CD4-positive, alpha-beta T cell (primary cell): ENCODE measurements at regions not wholly inside any gene's neighbourhood (a gene's known extent, or its start where the extent isn't known, plus 50 kb on each side); places are given as distances from the start of the nearest gene placed in this dataset.

Experiments used
- ATAC-seq: fragments of 200-7000 bp; cut with Tn5 transposase; one replicate; pipeline ENCODE4 v1.10.0; 2022; ENCODE audit warnings: mild to moderate bottlenecking; ENCODE audit not compliant: poor library complexity
- CTCF ChIA-PET: fragments of 350-600 bp; sonication (Branson Sonifier 250); formaldehyde crosslinking; loops from one replicate; lab custom pipeline; 2021; ENCODE audit warnings: antibody characterized with exemption, inconsistent platforms; lab: Charles Lee
- POLR2A ChIA-PET: fragments of 350-600 bp; sonication (Branson Sonifier 250); formaldehyde crosslinking; loops from one replicate; lab custom pipeline; 2021; ENCODE audit warnings: antibody characterized with exemption, inconsistent platforms; lab: Charles Lee
- DNase-seq, 14 experiments: peaks; one replicate each; pipeline ENCODE4 v3.0.0-alpha.2; 2013 to 2020; ENCODE audit warnings: mixed read lengths in 2 of 14
- H3K27ac ChIP-seq, 2 donors: one replicate each; pipeline versions ENCODE4 v1.5.1 to v1.7.0; 2013; ENCODE audit warnings: low read length in 2 of 2, low read depth in 1 of 2, mild to moderate bottlenecking in 1 of 2
- H3K27me3 ChIP-seq, 2 experiments: 1 replicate in 1 of 2; 2 replicates in 1 of 2; pipeline versions ENCODE4 v1.6.1 to v1.7.0; 2013; ENCODE audit warnings: low read length in 2 of 2, control low read depth in 1 of 2, mild to moderate bottlenecking in 1 of 2, moderate library complexity in 1 of 2; ENCODE audit not compliant: insufficient read depth in 2 of 2, control insufficient read depth in 1 of 2
- H3K36me3 ChIP-seq: one replicate; pipeline ENCODE4 v1.6.1; 2013; ENCODE audit warnings: low read length, control low read depth; ENCODE audit not compliant: insufficient read depth
- H3K4me1 ChIP-seq: one replicate; pipeline ENCODE4 v1.6.1; 2013; ENCODE audit warnings: low read length, control low read depth; ENCODE audit not compliant: insufficient read depth
- H3K4me3 ChIP-seq: one replicate; pipeline ENCODE4 v1.5.1; 2013; ENCODE audit warnings: mild to moderate bottlenecking, low read length, moderate library complexity
- H3K9me3 ChIP-seq, 2 experiments: 1 replicate in 1 of 2; 2 replicates in 1 of 2; pipeline versions ENCODE4 v1.6.1 to v1.7.0; 2013; ENCODE audit warnings: low read length in 2 of 2, mild to moderate bottlenecking in 2 of 2, control low read depth in 1 of 2, moderate library complexity in 1 of 2; ENCODE audit not compliant: control insufficient read depth in 1 of 2, insufficient read depth in 1 of 2
- H3K27ac Mint-ChIP-seq: one replicate; pipeline ENCODE4 v1.8.0; 2020; ENCODE audit warnings: mixed read lengths
- H3K27me3 Mint-ChIP-seq: one replicate; pipeline ENCODE4 v1.8.0; 2021; ENCODE audit warnings: mixed read lengths
- H3K36me3 Mint-ChIP-seq: one replicate; pipeline ENCODE4 v1.8.0; 2021; ENCODE audit warnings: low read depth, mixed read lengths
- H3K4me1 Mint-ChIP-seq: one replicate; pipeline ENCODE4 v1.8.0; 2021; ENCODE audit warnings: low read depth, mixed read lengths
- H3K4me3 Mint-ChIP-seq: one replicate; pipeline ENCODE4 v1.8.0; 2020; ENCODE audit warnings: mild to moderate bottlenecking, mixed read lengths
- H3K9me3 Mint-ChIP-seq: one replicate; pipeline ENCODE4 v1.8.0; 2020; ENCODE audit warnings: mixed read lengths
- intact Hi-C, 2 experiments: fragments of 100-400 bp; cut with DNase I in 1 of 2; cut with micrococcal nuclease in 1 of 2; formaldehyde crosslinking; loops; one replicate each; pipeline versions ENCODE4 v1.15.1 to v1.9.0; 2023 to 2025; cut with DNase I, micrococcal nuclease
- TF ChIP-seq, protein P1 (sequence below): fragments of 200-600 bp; IDR thresholded peaks from one replicate; pipeline ENCODE4 v1.8.0; 2022; ENCODE audit warnings: antibody characterized with exemption, mild to moderate bottlenecking

DNA sequence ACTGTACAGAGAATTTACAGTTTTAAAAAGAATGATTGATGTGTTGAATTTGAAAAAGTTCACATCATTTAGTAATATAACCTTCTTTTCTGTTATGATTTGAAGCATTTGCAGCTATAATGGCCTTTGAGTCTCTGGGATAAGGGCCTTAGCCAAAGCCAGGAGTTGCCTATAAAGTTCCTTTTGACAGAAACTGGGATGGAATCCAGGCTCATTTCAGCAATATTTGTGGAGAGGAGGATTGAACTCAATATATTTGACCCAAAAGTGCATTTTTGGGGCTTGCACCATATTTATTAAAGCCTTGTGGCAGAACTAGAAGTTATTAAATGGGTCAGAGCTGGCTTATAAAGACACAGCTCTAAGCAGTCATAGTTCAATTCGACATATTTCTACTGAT is 348.7 kb upstream of the EPHA3 start:
- intact Hi-C loops: no loop called here
- Mint-ChIP-seq H3K27me3 (no peaks in the 10 kb centered on the region), H3K36me3 (no peaks in the 10 kb centered on the region), H3K4me1 (no peaks in the 10 kb centered on the region), H3K9me3 (peaks cover 6% of the 10 kb centered on the region), H3K4me3 (no peak overlapping the region), H3K27ac (no peak overlapping the region)
- POLR2A ChIA-PET: no interaction called here
- ATAC-seq (no peak), DNase-seq (no peak)
- TF ChIP-seq, protein P1, sequence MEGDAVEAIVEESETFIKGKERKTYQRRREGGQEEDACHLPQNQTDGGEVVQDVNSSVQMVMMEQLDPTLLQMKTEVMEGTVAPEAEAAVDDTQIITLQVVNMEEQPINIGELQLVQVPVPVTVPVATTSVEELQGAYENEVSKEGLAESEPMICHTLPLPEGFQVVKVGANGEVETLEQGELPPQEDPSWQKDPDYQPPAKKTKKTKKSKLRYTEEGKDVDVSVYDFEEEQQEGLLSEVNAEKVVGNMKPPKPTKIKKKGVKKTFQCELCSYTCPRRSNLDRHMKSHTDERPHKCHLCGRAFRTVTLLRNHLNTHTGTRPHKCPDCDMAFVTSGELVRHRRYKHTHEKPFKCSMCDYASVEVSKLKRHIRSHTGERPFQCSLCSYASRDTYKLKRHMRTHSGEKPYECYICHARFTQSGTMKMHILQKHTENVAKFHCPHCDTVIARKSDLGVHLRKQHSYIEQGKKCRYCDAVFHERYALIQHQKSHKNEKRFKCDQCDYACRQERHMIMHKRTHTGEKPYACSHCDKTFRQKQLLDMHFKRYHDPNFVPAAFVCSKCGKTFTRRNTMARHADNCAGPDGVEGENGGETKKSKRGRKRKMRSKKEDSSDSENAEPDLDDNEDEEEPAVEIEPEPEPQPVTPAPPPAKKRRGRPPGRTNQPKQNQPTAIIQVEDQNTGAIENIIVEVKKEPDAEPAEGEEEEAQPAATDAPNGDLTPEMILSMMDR: no peak
- H3K4me3 ChIP-seq: no peak overlapping the region
- no peaks in the 10 kb centered on the region for H3K27me3 ChIP-seq
- CTCF ChIA-PET: no interaction called here
- H3K4me1 ChIP-seq: no peaks in the 10 kb centered on the region
- H3K27ac ChIP-seq: no peak overlapping the region
- H3K9me3 ChIP-seq: no peaks in the 10 kb centered on the region
- H3K36me3 ChIP-seq: no peaks in the 10 kb centered on the region

DNA sequence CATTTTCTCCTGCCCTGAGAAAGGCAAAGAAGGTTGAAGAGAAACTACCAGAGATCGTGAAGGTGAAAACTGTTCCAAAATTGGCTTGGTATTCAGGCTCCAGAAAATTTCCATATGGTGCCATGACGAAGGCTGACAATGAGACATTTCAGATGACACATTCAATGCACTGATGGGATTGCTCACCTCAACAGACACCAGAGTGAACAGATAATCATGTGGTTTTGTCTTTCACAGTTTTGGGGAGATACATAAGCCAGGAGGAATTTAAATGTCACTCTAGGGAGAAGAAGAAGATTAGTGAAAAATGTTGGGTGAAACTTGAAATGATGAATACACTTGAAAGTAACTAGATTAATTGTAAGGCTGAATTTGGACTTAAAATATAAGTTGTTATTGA is 339.7 kb upstream of the EPHA3 start:
- H3K4me1 Mint-ChIP-seq: no peaks in the 10 kb centered on the region
- POLR2A ChIA-PET: no interaction called here
- no peak overlapping the region for H3K4me3 ChIP-seq
- CTCF ChIA-PET: no interaction called here
- intact Hi-C loops: no loop called here
- DNase-seq (no peak), ATAC-seq (no peak)
- peaks cover 0 to 6% of the 10 kb centered on the region in 2 experiments for H3K9me3 ChIP-seq
- H3K27me3 Mint-ChIP-seq: no peaks in the 10 kb centered on the region
- no peaks in the 10 kb centered on the region for H3K36me3 ChIP-seq
- H3K4me3 Mint-ChIP-seq: no peak overlapping the region
- no peaks in the 10 kb centered on the region for H3K4me1 ChIP-seq
- H3K36me3 Mint-ChIP-seq: no peaks in the 10 kb centered on the region
- no peak overlapping the region for H3K27ac ChIP-seq
- TF ChIP-seq, protein P1: no peak
- H3K9me3 Mint-ChIP-seq: peaks cover 2% of the 10 kb centered on the region
- H3K27me3 ChIP-seq: no peaks in the 10 kb centered on the region
- no peak overlapping the region for H3K27ac Mint-ChIP-seq

DNA sequence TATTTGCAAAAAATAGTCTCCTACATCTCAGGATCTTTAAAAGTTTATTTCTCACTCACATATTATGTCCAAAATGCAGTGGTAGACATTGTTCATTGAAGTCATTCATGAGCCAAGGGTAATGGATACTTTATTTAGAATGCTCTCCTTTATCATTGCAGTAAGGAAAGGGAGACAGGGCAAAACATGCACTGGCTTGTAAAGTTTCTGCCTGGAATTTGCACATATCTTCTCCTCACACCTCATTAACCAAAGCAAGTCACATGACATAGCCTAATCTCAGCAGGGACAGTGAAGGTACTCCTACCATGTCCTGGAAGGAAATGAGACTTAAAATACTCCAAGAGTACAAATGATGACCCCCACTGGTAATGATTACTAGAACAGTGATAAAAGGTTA is 333.7 kb upstream of the EPHA3 start:
- H3K4me1 Mint-ChIP-seq: no peaks in the 10 kb centered on the region
- peaks cover 9% of the 10 kb centered on the region for H3K9me3 Mint-ChIP-seq
- H3K27ac Mint-ChIP-seq: no peak overlapping the region
- Histone ChIP-seq H3K36me3 (no peaks in the 10 kb centered on the region), H3K27me3 (no peaks in the 10 kb centered on the region), H3K4me1 (no peaks in the 10 kb centered on the region), H3K4me3 (no peak overlapping the region), H3K9me3 (no peaks in the 10 kb centered on the region), H3K27ac (no peak overlapping the region)
- CTCF ChIA-PET: no interaction called here
- H3K4me3 Mint-ChIP-seq: no peak overlapping the region
- H3K27me3 Mint-ChIP-seq: no peaks in the 10 kb centered on the region
- POLR2A ChIA-PET: no interaction called here
- H3K36me3 Mint-ChIP-seq: no peaks in the 10 kb centered on the region
- ATAC-seq (no peak), DNase-seq (no peak)
- TF ChIP-seq, protein P1: no peak
- intact Hi-C loops: no loop called here
